GM18502 (cell line): ENCODE measurements at regions not wholly inside any gene's neighbourhood (a gene's known extent, or its start where the extent isn't known, plus 50 kb on each side); places are given as distances from the start of the nearest gene placed in this dataset.

Experiments
- ATAC-seq: cut with Tn5 transposase; IDR thresholded peaks from one replicate; pipeline ENCODE4 v1.9.1; 2021; ENCODE audit warnings: mild to moderate bottlenecking; ENCODE audit not compliant: unreplicated experiment, poor library complexity

DNA sequence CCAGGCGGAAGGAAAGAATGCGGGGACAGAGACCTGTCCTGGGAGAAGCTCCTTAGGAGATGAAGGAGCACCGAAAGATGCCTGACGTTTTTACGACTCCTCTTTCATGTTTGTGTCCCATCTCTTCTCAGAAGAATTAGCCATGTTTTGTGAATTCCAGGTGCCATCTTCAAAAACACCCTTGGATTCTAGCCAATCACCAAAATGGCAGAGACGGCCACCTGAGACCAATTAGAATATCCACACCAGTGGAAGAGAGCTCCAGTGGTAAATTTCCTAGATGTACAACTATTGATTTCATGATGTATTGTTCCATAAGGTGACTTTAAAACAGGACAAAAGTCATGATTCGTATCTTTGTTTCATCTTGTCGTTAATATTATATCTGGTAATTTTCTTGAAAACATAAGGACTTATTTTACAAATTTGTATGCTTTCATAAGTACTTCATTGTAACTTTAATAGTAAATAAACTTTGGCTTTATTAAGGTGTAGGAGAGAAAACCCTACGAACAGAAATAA, 62.3 kb upstream of the NUDT4 start:
- no peak for ATAC-seq

DNA sequence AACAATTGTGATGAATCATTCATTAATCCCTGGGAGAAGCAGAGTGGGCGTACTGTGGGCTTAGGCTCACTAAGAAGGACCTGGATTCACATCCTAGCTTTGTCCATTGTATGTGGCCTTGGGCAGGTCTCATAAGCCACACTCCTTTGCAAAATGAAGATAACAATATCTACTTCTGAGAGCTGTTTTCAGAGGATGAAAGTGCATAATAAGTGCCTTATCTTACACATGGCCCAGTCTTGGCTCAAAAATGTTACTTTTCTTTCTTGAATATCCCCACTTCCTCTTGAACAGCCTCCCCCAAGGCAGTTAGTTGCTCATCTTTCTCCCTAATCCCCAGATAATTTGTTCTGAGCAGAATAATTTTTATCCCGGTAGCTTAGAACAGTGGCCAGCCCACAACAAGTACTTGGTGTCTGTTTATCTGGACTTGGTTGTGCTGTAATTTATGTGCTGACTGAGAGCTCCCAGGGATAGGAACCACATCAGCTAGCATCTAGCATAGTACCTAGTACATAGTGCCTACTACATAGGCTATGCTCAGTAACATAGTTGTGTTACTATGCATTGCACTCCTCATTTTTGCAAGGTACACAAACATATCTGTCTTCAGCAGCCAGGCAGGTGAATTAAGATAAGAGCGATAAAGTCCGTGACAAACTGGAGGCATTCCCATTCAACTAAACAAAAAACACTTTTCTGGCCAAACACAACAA, 61.7 kb upstream of the NUDT4 start:
- ATAC-seq, result no peak

DNA sequence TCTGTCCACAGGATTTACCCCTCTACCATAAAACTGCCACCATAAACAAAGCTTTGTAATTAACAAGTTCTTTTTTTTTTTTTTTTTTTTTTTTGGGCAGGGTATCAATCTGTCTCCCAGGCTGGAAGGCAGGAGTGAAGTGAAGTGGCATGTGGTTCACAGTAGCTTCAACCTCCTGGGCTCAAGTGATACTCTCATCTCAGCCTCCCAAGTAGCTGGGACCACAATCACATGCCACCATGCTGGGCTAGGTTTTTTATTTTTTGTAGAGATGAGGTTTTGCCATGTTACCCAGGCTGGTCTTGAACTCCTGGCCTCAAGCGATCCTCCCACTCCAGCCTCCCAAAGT, 61.1 kb upstream of the NUDT4 start:
- ATAC-seq, result no peak

GRCh38 chr12:93317227-93317626, 60.5 kb upstream of the NUDT4 start:
- no peak for ATAC-seq

- ATAC-seq, result no peak
Measured at GRCh38 chr12:93318720-93319522, 58.8 kb upstream of the NUDT4 start.

GRCh38 chr12:93319523-93320050, 58.1 kb upstream of the NUDT4 start:
- no peak for ATAC-seq

- ATAC-seq, result no peak
Measured at GRCh38 chr12:93322784-93323183, 54.9 kb upstream of the NUDT4 start.

DNA sequence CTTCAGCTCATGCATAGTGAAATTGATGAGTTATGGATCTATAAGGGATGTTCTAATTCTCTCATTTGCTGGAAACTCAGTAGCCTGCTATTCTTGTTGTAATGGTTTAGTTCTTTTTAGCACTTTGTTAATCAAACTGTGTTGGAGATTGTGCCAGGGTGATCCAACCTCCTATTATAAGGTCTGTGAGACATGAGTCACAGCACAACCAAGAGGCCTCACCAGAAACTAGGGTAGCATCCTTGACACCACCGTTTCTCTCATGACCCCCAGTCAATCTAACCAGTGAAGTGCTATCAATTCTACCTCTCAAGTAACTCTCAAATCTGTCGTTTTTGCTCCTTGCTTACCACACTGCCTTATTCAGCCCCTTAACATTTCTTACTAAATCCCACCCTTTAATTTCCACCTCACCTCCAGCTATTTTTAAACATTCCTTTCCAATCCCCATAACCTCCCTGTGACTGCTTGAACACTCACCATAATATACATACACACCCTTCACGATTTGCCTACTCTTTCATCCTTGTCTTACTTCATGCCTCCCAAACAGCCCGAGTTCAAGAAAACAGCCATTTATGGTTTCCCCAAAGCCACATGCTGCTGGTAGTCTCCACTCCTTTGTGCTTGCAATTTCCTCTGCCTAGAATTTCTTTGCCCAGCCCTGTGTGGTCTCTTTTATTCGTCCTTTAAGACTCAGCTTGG, 53.9 kb upstream of the NUDT4 start:
- peak; percentile 60 for ATAC-seq

DNA sequence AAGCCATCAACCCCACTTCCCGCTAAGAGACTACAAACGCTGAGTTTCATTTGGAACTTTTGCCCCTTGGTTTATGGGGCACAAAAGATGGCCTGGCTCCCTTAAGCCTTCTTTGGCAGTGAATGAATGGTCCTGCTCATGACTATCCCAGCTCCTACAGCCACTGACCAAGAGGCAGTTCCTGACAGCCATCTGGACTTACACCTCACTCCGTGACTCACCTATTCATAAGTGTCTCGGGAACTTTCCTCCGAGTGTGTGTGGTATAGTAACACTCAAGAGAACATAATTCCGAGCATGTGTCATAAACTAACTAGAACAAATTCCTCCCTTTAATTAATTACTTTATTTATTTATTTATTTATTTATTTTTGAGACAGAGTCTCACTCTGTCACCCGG, 51.9 kb upstream of the NUDT4 start:
- no peak for ATAC-seq
